HEK293 (cell line): ENCODE measurements at regions not wholly inside any gene's neighbourhood (a gene's known extent, or its start where the extent isn't known, plus 50 kb on each side); places are given as distances from the start of the nearest gene placed in this dataset.

Source experiments
- CTCF ChIA-PET: fragments of 350-600 bp; formaldehyde crosslinking; extraction: SDS; loops from one replicate; lab custom pipeline; 2021; ENCODE audit warnings: antibody characterized with exemption; lab: Yijun Ruan, JAX
- POLR2A ChIA-PET: fragments of 300-600 bp; formaldehyde crosslinking; extraction: SDS; loops from one replicate; lab custom pipeline; 2020; ENCODE audit warnings: antibody characterized with exemption, inconsistent platforms; lab: Yijun Ruan, JAX
- H3K27ac ChIP-seq: fragments of 200-500 bp; sonication (Bioruptor generic); 2 replicates; pipeline ENCODE4 v1.5.1; 2014; ENCODE audit warnings: low read depth, low read length, control low read depth, inconsistent platforms; ENCODE audit errors: extremely low read depth
- H3K36me3 ChIP-seq, 2 experiments: fragments of 200-500 bp in 1 of 2; sonication (Bioruptor generic) in 1 of 2; 1 replicate in 1 of 2; 2 replicates in 1 of 2; pipeline ENCODE4 v1.5.1; 2014 to 2017; ENCODE audit warnings: inconsistent platforms in 2 of 2, low read length in 2 of 2; ENCODE audit not compliant: control insufficient read depth in 2 of 2, insufficient read depth in 1 of 2
- H3K4me1 ChIP-seq: fragments of 200-500 bp; sonication (Bioruptor generic); 2 replicates; pipeline ENCODE4 v1.5.1; 2014; ENCODE audit warnings: mild to moderate bottlenecking, low read length, inconsistent platforms; ENCODE audit not compliant: control insufficient read depth, insufficient read depth
- H3K4me3 ChIP-seq: 2 replicates; pipeline ENCODE4 v1.5.1; 2011; ENCODE audit warnings: low read depth, mild to moderate bottlenecking, control low read depth, low read length, moderate library complexity
- H3K9me3 ChIP-seq: fragments of 200-500 bp; sonication (Bioruptor generic); 2 replicates; pipeline ENCODE4 v1.5.1; 2014; ENCODE audit warnings: low read depth, low read length, inconsistent platforms; ENCODE audit not compliant: control insufficient read depth, insufficient read depth
- CTCF ChIP-seq: fragments of 450-650 bp; formaldehyde crosslinking; IDR thresholded peaks from 2 replicates; pipeline ENCODE4 v1.5.1; 2016; ENCODE audit warnings: missing biosample characterization, missing genetic modification characterization
- EGR2 ChIP-seq: fragments of 450-650 bp; formaldehyde crosslinking; IDR thresholded peaks from 2 replicates; pipeline ENCODE4 v1.5.1; 2016; ENCODE audit warnings: low read depth, missing biosample characterization, missing genetic modification characterization
- IKZF3 ChIP-seq: fragments of 450-650 bp; IDR thresholded peaks from 2 replicates; pipeline ENCODE4 v1.5.0; 2018; ENCODE audit warnings: missing biosample characterization, mild to moderate bottlenecking, missing genetic modification characterization, moderate library complexity
- SCRT1 ChIP-seq: fragments of 450-650 bp; formaldehyde crosslinking; IDR thresholded peaks from 2 replicates; pipeline ENCODE4 v1.5.1; 2016; ENCODE audit warnings: missing biosample characterization, missing genetic modification characterization, borderline replicate concordance
- ZBTB44 ChIP-seq: fragments of 450-650 bp; IDR thresholded peaks from 2 replicates; pipeline ENCODE4 v1.5.1; 2018; ENCODE audit warnings: missing biosample characterization, mild to moderate bottlenecking, missing genetic modification characterization
- ZFHX2 ChIP-seq: fragments of 450-650 bp; formaldehyde crosslinking; conservative IDR thresholded peaks from 2 replicates; pipeline ENCODE4 v1.5.1; 2016; ENCODE audit warnings: missing biosample characterization, missing genetic modification characterization
- ZFP37 ChIP-seq: fragments of 450-650 bp; formaldehyde crosslinking; IDR thresholded peaks from 2 replicates; pipeline ENCODE4 v1.5.1; 2016; ENCODE audit warnings: missing biosample characterization, missing genetic modification characterization
- ZIC2 ChIP-seq: fragments of 450-650 bp; formaldehyde crosslinking; IDR thresholded peaks from 2 replicates; pipeline ENCODE4 v1.5.1; 2016; ENCODE audit warnings: missing biosample characterization, missing genetic modification characterization
- ZNF10 ChIP-seq: fragments of 450-650 bp; formaldehyde crosslinking; IDR thresholded peaks from 2 replicates; pipeline ENCODE4 v1.5.1; 2017; ENCODE audit warnings: missing biosample characterization, missing genetic modification characterization
- ZNF121 ChIP-seq: fragments of 450-650 bp; formaldehyde crosslinking; IDR thresholded peaks from 2 replicates; pipeline ENCODE4 v1.5.1; 2016; ENCODE audit warnings: missing biosample characterization, missing genetic modification characterization
- ZNF184 ChIP-seq: fragments of 450-650 bp; IDR thresholded peaks from 2 replicates; pipeline ENCODE4 v1.5.1; 2018; ENCODE audit warnings: missing biosample characterization, mild to moderate bottlenecking, missing genetic modification characterization
- ZNF248 ChIP-seq: fragments of 450-650 bp; formaldehyde crosslinking; IDR thresholded peaks from 2 replicates; pipeline ENCODE4 v1.5.1; 2017; ENCODE audit warnings: missing biosample characterization, missing genetic modification characterization
- ZNF292 ChIP-seq: fragments of 450-650 bp; formaldehyde crosslinking; IDR thresholded peaks from 2 replicates; pipeline ENCODE4 v1.5.1; 2016; ENCODE audit warnings: low read depth, missing biosample characterization, missing genetic modification characterization, borderline replicate concordance
- ZNF324 ChIP-seq: fragments of 450-650 bp; formaldehyde crosslinking; IDR thresholded peaks from 2 replicates; pipeline ENCODE4 v1.5.1; 2016; ENCODE audit warnings: missing biosample characterization, missing genetic modification characterization
- ZNF37A ChIP-seq: fragments of 450-650 bp; IDR thresholded peaks from 2 replicates; pipeline ENCODE4 v1.5.1; 2018; ENCODE audit warnings: missing biosample characterization, missing genetic modification characterization
- ZNF48 ChIP-seq: fragments of 450-650 bp; formaldehyde crosslinking; IDR thresholded peaks from 2 replicates; pipeline ENCODE4 v1.5.1; 2016; ENCODE audit warnings: missing biosample characterization, missing genetic modification characterization
- ZNF514 ChIP-seq: fragments of 450-650 bp; formaldehyde crosslinking; IDR thresholded peaks from 2 replicates; pipeline ENCODE4 v1.5.1; 2016; ENCODE audit warnings: missing biosample characterization, missing genetic modification characterization
- ZNF558 ChIP-seq: fragments of 450-650 bp; formaldehyde crosslinking; IDR thresholded peaks from 2 replicates; pipeline ENCODE4 v1.5.1; 2016; ENCODE audit warnings: missing biosample characterization, missing genetic modification characterization
- ZNF561 ChIP-seq: fragments of 450-650 bp; IDR thresholded peaks from 2 replicates; pipeline ENCODE4 v1.5.1; 2018; ENCODE audit warnings: missing biosample characterization, missing genetic modification characterization, borderline replicate concordance
- ZNF580 ChIP-seq: fragments of 450-650 bp; formaldehyde crosslinking; IDR thresholded peaks from 2 replicates; pipeline ENCODE4 v1.5.1; 2016; ENCODE audit warnings: missing biosample characterization, missing genetic modification characterization
- ZNF645 ChIP-seq: fragments of 450-650 bp; formaldehyde crosslinking; IDR thresholded peaks from 2 replicates; pipeline ENCODE4; 2016; ENCODE audit warnings: missing biosample characterization, missing genetic modification characterization
- ZNF768 ChIP-seq: fragments of 450-650 bp; formaldehyde crosslinking; IDR thresholded peaks from 2 replicates; pipeline ENCODE4 v1.5.1; 2018; ENCODE audit warnings: missing biosample characterization, mild to moderate bottlenecking, missing genetic modification characterization
- TF ChIP-seq, protein P1 (sequence below): fragments of 450-650 bp; formaldehyde crosslinking; IDR thresholded peaks from 2 replicates; pipeline ENCODE4 v1.5.1; 2016; ENCODE audit warnings: missing biosample characterization, missing genetic modification characterization

DNA sequence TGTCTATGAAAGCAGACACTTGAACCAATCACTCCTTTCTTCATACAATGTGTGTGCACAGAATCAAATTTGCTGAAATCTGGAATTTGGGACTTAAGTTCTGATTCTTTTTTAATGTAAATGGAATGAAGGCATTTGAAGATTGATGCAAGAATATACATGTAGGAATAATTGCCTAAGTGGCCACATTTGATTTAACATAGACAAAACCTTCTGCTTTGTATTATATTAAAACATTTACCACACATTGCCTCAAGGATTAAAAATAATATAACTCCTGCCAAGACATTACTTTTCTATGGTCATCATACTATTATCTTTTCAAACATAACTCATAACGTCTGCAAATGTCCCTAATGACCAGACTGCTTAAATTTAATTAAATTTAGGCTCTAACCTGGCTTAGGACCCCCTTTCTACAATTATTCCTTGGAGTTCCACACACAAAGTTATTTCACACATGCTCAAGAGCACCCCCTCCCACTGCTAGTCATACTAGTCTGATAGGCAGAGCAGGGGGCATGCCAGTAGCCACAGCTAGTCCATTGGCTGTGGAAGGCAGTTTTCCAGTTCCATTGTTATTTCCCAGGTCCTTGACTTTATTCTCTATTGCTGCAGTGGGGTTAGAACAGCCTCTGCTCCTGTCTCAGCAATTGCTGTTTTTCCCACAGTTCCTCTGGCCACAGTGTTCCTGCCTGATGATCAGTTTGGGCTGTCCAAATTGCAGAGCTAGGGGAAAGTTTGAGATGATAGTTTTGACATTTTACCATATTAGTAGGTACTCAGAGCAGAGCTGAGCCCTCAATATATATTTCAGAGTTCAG, 360.6 kb upstream of the GRAMD2B start:
- ChIA-PET CTCF (interaction anchor here (0.6 kb wide), 2 partner anchors 11 to 89 kb away, joined by 3 to 4 read pairs; no protein-coding TSS in a partner anchor), POLR2A (no interaction called here)

DNA sequence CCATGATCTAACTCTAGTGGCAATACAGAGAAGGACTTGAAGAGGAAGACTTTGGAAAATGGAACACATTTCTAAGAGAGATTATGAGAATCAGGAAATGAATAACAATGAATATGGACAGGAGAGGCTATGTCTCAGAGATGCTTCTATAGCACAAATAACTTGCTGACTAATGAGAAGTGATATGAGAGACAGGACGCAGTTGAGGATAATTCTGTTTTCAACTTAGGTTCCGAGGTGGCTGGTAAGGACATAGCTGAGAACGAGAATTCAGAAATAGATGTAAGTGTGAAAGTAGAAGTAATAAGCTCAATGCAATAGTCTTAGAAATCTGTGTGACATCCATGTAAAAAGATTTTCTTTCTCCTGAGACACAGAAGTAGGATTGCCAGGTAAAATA, 358.1 kb upstream of the GRAMD2B start:
- POLR2A ChIA-PET, result no interaction called here
- Histone ChIP-seq H3K27ac (no peak overlapping the region), H3K4me1 (no peaks in the 10 kb centered on the region), H3K4me3 (no peak overlapping the region)
- CTCF ChIA-PET, result no interaction called here
- no peak for TF ChIP-seq ZNF580
- no peak for TF ChIP-seq SCRT1 (tag by site-specific recombination)
- no peak for TF ChIP-seq ZNF514 (tag by site-specific recombination)
- no peak for TF ChIP-seq ZBTB44 (tag by site-specific recombination)
- TF ChIP-seq, all 188 proteins: peak for 0
- H3K9me3 ChIP-seq, result no peaks in the 10 kb centered on the region
- H3K36me3 ChIP-seq, result no peaks in the 10 kb centered on the region

More for the DNA sequence above, 360.6 kb upstream of the GRAMD2B start:
- Histone ChIP-seq H3K4me1 (no peaks in the 10 kb centered on the region), H3K27ac (no peak overlapping the region), H3K4me3 (no peak overlapping the region), H3K9me3 (no peaks in the 10 kb centered on the region), H3K36me3 (no peaks in the 10 kb centered on the region)
- TF ChIP-seq ZFHX2 (tag by site-specific recombination), result no peak
- TF ChIP-seq IKZF3, result no peak
- TF ChIP-seq EGR2, result no peak
- no peak for TF ChIP-seq CTCF (tag by site-specific recombination)
- TF ChIP-seq ZNF768, result no peak
- no peak for TF ChIP-seq ZNF324 (tag by site-specific recombination)
- TF ChIP-seq, protein P1, sequence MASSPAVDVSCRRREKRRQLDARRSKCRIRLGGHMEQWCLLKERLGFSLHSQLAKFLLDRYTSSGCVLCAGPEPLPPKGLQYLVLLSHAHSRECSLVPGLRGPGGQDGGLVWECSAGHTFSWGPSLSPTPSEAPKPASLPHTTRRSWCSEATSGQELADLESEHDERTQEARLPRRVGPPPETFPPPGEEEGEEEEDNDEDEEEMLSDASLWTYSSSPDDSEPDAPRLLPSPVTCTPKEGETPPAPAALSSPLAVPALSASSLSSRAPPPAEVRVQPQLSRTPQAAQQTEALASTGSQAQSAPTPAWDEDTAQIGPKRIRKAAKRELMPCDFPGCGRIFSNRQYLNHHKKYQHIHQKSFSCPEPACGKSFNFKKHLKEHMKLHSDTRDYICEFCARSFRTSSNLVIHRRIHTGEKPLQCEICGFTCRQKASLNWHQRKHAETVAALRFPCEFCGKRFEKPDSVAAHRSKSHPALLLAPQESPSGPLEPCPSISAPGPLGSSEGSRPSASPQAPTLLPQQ (tag by site-specific recombination), result no peak
- no peak for TF ChIP-seq ZNF645
- no peak for TF ChIP-seq ZFP37 (tag by site-specific recombination)
- no peak for TF ChIP-seq ZNF248 (tag by site-specific recombination)
- TF ChIP-seq ZIC2, result no peak

GRCh38 chr5:126066836-126067235, 356.4 kb upstream of the GRAMD2B start:
- ChIA-PET POLR2A (no interaction called here), CTCF (no interaction called here)
- TF ChIP-seq ZNF48 (tag by site-specific recombination) (no peak), ZNF121 (tag by site-specific recombination) (no peak), ZNF184 (tag by site-specific recombination) (no peak), ZNF37A (tag by site-specific recombination) (no peak), ZNF10 (tag by site-specific recombination) (no peak), CTCF (tag by site-specific recombination) (no peak), ZNF558 (tag by site-specific recombination) (no peak), ZNF292 (tag by site-specific recombination) (no peak), ZNF561 (tag by site-specific recombination) (no peak)
- Histone ChIP-seq H3K4me3 (no peak overlapping the region), H3K9me3 (no peaks in the 10 kb centered on the region), H3K36me3 (no peaks in the 10 kb centered on the region), H3K4me1 (no peaks in the 10 kb centered on the region), H3K27ac (no peak overlapping the region)
